Ovary (tissue), 7 donors: ENCODE measurements at regions not wholly inside any gene's neighbourhood (a gene's known extent, or its start where the extent isn't known, plus 50 kb on each side); places are given as distances from the start of the nearest gene placed in this dataset.

Experiments
- DNase-seq, 5 donors: peaks; one replicate each; pipeline ENCODE4 v3.0.0-alpha.2; 2019 to 2020
- H3K27ac ChIP-seq, 2 donors: fragments of 200-600 bp; one replicate each; pipeline versions ENCODE4 v1.5.1 to v1.8.0; 2019 to 2022
- H3K27me3 ChIP-seq: fragments of 200-600 bp; one replicate; pipeline ENCODE4 v1.8.0; 2022
- H3K36me3 ChIP-seq: fragments of 200-600 bp; sonication (generic); one replicate; pipeline ENCODE4 v1.5.1; 2019
- H3K4me1 ChIP-seq: one replicate; pipeline ENCODE4 v1.8.1; 2013; ENCODE audit warnings: mild to moderate bottlenecking, moderate library complexity; ENCODE audit not compliant: insufficient read depth
- H3K4me3 ChIP-seq: fragments of 200-600 bp; sonication (generic); one replicate; pipeline ENCODE4 v1.5.1; 2017
- H3K9me3 ChIP-seq, 2 donors: fragments of 200-600 bp in 1 of 2; sonication (generic) in 1 of 2; one replicate each; pipeline versions ENCODE4 v1.5.1 to v1.8.1; 2013 to 2019; ENCODE audit warnings: mild to moderate bottlenecking in 1 of 2, moderate library complexity in 1 of 2
- EP300 ChIP-seq: sonication (generic); formaldehyde crosslinking; IDR thresholded peaks from one replicate; pipeline ENCODE4 v1.6.1; 2017; ENCODE audit warnings: antibody characterized with exemption
- POLR2A ChIP-seq: fragments of 450-650 bp; IDR thresholded peaks from one replicate; pipeline ENCODE4 v1.6.1; 2017; ENCODE audit warnings: antibody characterized with exemption, mild to moderate bottlenecking, moderate library complexity
- WGBS, 3 donors: extraction: QIAGEN DNeasy Blood & Tissue Kit in 1 of 3; methylation state at CpG; one replicate each; pipeline versions ENCODE4 v1.1.5 to v1.1.7; 2013 to 2017; 5-methylcytosine and 5-hydroxymethylcytosine counted together
- intact Hi-C, 4 donors: fragments of 100-400 bp; cut with DNase I; formaldehyde crosslinking; loops; one replicate each; pipeline versions ENCODE4 v1.11.0 to v1.15.1; 2022 to 2023
- TF ChIP-seq, protein P1 (sequence below), 3 donors: fragments of 450-650 bp in 2 of 3; fragments of 200-600 bp in 1 of 3; IDR thresholded peaks; one replicate each; pipeline versions ENCODE4 v1.5.1 to v1.8.0; 2016 to 2022; ENCODE audit warnings: antibody characterized with exemption in 3 of 3, mild to moderate bottlenecking in 1 of 3
- donor health status: DM: no; HTN: no; CAD: no; lungs with moderate emphysema.
- donor health status: DM: no; HTN: no; CAD: no.
- donor health status: Bipolar disorder and iron deficiency.
- donor health status: DM: no; HTN: no; CAD: no.
- donor health status: DM: yes; HTN: yes; CAD: no.

GRCh38 chr11:33539751-33540150 is 160.9 kb downstream of the C11orf91 start:
- TF ChIP-seq, protein P1, sequence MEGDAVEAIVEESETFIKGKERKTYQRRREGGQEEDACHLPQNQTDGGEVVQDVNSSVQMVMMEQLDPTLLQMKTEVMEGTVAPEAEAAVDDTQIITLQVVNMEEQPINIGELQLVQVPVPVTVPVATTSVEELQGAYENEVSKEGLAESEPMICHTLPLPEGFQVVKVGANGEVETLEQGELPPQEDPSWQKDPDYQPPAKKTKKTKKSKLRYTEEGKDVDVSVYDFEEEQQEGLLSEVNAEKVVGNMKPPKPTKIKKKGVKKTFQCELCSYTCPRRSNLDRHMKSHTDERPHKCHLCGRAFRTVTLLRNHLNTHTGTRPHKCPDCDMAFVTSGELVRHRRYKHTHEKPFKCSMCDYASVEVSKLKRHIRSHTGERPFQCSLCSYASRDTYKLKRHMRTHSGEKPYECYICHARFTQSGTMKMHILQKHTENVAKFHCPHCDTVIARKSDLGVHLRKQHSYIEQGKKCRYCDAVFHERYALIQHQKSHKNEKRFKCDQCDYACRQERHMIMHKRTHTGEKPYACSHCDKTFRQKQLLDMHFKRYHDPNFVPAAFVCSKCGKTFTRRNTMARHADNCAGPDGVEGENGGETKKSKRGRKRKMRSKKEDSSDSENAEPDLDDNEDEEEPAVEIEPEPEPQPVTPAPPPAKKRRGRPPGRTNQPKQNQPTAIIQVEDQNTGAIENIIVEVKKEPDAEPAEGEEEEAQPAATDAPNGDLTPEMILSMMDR (IDR thresholded peaks at IDR 0.05): no peak
- TF ChIP-seq POLR2A: no peak
- no peak for TF ChIP-seq EP300
- Histone ChIP-seq H3K27me3 (no peaks in the 10 kb centered on the region), H3K4me3 (no peak overlapping the region), H3K4me1 (no peaks in the 10 kb centered on the region), H3K27ac (no peak overlapping the region), H3K36me3 (no peaks in the 10 kb centered on the region), H3K9me3 (no peaks in the 10 kb centered on the region)
- intact Hi-C loops: no loop called here
- no peak for DNase-seq
- 47 to 55% (median 50%) methylated on average over 3 of the region's 3 CpGs for WGBS, 3 donors

DNA sequence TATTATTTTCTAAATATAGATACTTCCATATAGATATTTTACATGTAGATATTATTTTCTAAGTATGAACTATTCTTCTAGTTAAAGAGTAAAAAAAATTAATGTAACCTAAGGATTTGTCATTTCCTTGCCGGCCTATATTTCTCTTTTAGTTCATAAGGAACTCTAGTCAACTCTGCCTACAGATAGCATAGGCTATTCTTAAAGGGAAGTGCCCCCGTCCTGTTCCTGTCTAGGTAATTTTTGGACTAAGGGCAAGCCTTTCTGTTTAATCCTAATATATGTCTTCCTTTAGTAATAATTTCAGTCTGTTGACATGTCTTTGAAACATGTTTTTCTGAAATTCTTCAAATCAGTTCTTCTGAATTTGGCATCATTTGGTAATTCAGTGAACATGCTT is 161.9 kb downstream of the C11orf91 start:
- no peak overlapping the region for H3K27ac ChIP-seq
- 75 to 83% (median 77%) methylated on average over 2 of the region's 2 CpGs for WGBS, 3 donors
- H3K4me3 ChIP-seq: no peak overlapping the region
- no peak for TF ChIP-seq EP300
- no peak for TF ChIP-seq POLR2A
- TF ChIP-seq, protein P1 (IDR thresholded peaks at IDR 0.05): no peak
- DNase-seq: no peak
- no peaks in the 10 kb centered on the region for H3K9me3 ChIP-seq
- no peaks in the 10 kb centered on the region for H3K27me3 ChIP-seq
- H3K36me3 ChIP-seq: no peaks in the 10 kb centered on the region
- H3K4me1 ChIP-seq: no peaks in the 10 kb centered on the region
- intact Hi-C loops: no loop called here

DNA sequence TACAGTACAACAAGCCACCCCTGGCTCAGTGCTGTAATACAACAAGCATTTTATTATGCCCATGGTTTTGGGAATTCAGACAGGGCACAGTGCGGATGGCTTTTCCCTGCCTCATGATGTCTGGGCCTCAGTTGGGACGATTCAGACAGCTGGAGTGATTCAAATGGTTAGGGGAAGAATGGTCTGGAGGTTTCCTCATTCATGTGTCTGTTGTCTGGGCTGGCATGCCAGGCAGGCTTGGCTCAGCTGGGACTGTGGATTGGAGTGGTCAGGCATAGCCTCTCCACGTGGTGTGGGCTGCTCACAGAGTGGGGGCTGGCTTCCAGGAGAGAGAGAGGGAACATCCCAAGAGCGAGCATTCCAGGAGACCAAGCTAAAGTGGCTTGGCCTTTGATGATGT is 164.4 kb downstream of the C11orf91 start:
- Histone ChIP-seq H3K4me3 (no peak overlapping the region), H3K4me1 (no peaks in the 10 kb centered on the region), H3K27ac (no peak overlapping the region), H3K36me3 (no peaks in the 10 kb centered on the region), H3K27me3 (no peaks in the 10 kb centered on the region), H3K9me3 (no peaks in the 10 kb centered on the region)
- no peak for DNase-seq
- WGBS, 3 donors: 71 to 76% (median 73%) methylated on average over 4 of the region's 4 CpGs
- TF ChIP-seq EP300 (no peak), POLR2A (no peak)
- TF ChIP-seq, protein P1 (IDR thresholded peaks at IDR 0.05): no peak
- intact Hi-C loops: no loop called here

GRCh38 chr11:33534575-33534974 is 166.1 kb downstream of the C11orf91 start:
- WGBS, 3 donors: 38 to 62% (median 59%) methylated on average over 1 of the region's 1 CpG
- Histone ChIP-seq H3K4me1 (no peaks in the 10 kb centered on the region), H3K36me3 (no peaks in the 10 kb centered on the region), H3K4me3 (no peak overlapping the region), H3K27ac (no peak overlapping the region), H3K9me3 (no peaks in the 10 kb centered on the region), H3K27me3 (no peaks in the 10 kb centered on the region)
- DNase-seq: no peak
- TF ChIP-seq EP300: no peak
- TF ChIP-seq POLR2A: no peak
- TF ChIP-seq, protein P1 (IDR thresholded peaks at IDR 0.05): no peak
- intact Hi-C loops: no loop called here
